ENCODE measurements at regions not wholly inside any gene's neighbourhood (a gene's known extent, or its start where the extent isn't known, plus 50 kb on each side); places are given as distances from the start of the nearest gene placed in this dataset.

DNA sequence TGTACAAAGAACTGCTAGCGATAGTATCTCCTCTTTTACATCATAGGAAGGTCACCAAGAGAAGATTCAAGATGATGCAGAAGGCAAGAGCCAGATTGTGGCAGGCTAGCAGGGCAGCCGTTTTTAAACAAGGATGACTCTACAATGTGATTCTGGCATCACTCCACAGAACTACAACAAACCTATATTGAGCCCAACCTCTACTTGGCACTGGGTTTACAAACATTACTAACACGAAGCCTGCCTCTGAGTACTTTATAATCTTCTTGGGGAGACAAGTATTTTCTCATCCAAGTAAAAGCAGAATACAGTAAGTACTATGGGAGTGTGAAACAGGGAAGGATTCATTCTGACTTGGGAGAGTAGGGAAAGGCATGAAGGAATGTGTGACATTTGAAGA lies 448.6 kb downstream of the ZNF608 start:
- 50% methylated on average over 3 of the region's 3 CpGs for WGBS (ENCODE audit: insufficient coverage, low coverage, low lambda C conversion rate, missing lambda C conversion rate)
- Histone ChIP-seq H3K27ac (no peak overlapping the region), H3K9me3 (no peaks in the 10 kb centered on the region), H3K4me1 (no peaks in the 10 kb centered on the region), H3K4me3 (no peak overlapping the region), H3K36me3 (no peaks in the 10 kb centered on the region), H3K27me3 (no peaks in the 10 kb centered on the region)
- TF ChIP-seq CTCF (IDR thresholded peaks at IDR 0.05) (no peak), POLR2A (IDR thresholded peaks at IDR 0.05) (no peak)
- ATAC-seq (no peak), DNase-seq (no peak)
- intact Hi-C loops (cut with DNase I): no loop called here

DNA sequence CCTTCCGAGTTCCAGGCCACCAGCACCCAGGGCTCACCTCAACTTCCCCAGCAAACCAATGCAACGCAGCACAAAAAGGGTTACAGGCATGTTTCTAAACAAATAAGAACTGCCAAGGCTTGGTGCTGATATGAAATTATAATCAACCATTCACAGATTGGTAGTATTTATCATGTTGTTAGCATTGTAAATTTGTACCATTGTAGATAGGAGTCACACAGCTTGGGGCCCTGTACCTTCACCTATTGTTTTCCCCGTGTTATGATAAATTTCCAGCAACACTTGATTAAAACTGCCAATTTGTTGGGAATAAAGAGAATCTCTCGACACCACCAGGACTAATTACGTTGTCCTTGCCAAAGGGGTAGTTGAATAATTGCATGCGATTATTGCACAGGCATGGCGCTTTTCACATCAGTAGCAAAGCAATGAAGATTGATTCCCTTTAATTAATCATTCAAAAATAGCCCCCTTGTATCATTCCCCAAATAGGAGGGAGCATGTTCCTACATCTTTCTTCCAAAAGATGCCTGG lies 454.1 kb downstream of the ZNF608 start:
- ATAC-seq (no peak), DNase-seq (no peak)
- no peaks in the 10 kb centered on the region for H3K9me3 ChIP-seq
- intact Hi-C loops (cut with DNase I): no loop called here
- no peak overlapping the region for H3K27ac ChIP-seq
- H3K4me1 ChIP-seq: no peaks in the 10 kb centered on the region
- TF ChIP-seq CTCF (IDR thresholded peaks at IDR 0.05): no peak
- TF ChIP-seq POLR2A (IDR thresholded peaks at IDR 0.05): no peak
- H3K36me3 ChIP-seq: no peaks in the 10 kb centered on the region
- no peaks in the 10 kb centered on the region for H3K27me3 ChIP-seq
- H3K4me3 ChIP-seq: no peak overlapping the region
- WGBS (ENCODE audit: insufficient coverage, low coverage, low lambda C conversion rate, missing lambda C conversion rate): 81% methylated on average over 7 of the region's 7 CpGs

- intact Hi-C loops (cut with DNase I): no loop called here
- no peaks in the 10 kb centered on the region for H3K36me3 ChIP-seq
- no peaks in the 10 kb centered on the region for H3K4me1 ChIP-seq
- TF ChIP-seq CTCF (IDR thresholded peaks at IDR 0.05): no peak
- no peak for TF ChIP-seq POLR2A (IDR thresholded peaks at IDR 0.05)
- H3K4me3 ChIP-seq: no peak overlapping the region
- no peak overlapping the region for H3K27ac ChIP-seq
- H3K27me3 ChIP-seq: no peaks in the 10 kb centered on the region
- 80% methylated on average over 1 of the region's 2 CpGs for WGBS (ENCODE audit: insufficient coverage, low coverage, low lambda C conversion rate, missing lambda C conversion rate)
- H3K9me3 ChIP-seq: no peaks in the 10 kb centered on the region
- no peak for DNase-seq
- no peak for ATAC-seq
These were observed 456.7 kb downstream of the ZNF608 start for GRCh38 chr5:124289641-124290311.

DNA sequence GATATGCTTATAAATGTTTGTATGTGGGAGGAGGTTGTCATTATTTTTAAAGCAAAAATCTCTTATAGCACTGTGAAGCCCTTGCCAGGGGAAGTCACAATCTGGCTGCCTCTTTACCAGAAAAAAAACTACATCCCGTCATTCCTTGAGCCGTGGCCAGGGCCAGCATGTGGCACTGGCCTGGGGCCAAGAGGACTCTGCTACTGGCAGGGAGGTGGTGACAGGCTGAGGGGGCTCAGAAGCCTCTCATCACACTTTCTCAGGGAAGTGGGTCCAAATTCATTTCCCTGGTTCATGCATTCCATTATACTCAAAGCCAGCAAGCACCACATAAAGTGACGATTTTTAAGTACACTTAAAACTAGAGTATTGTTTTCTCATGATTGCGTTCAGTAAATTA lies 457.3 kb downstream of the ZNF608 start:
- ATAC-seq: no peak
- intact Hi-C loops (cut with DNase I): no loop called here
- TF ChIP-seq POLR2A (IDR thresholded peaks at IDR 0.05) (no peak), CTCF (IDR thresholded peaks at IDR 0.05) (no peak)

More for the DNA sequence above, 457.3 kb downstream of the ZNF608 start:
- H3K36me3 ChIP-seq: no peaks in the 10 kb centered on the region
- no peak for DNase-seq
- no peaks in the 10 kb centered on the region for H3K9me3 ChIP-seq
- H3K27me3 ChIP-seq: no peaks in the 10 kb centered on the region
- H3K27ac ChIP-seq: no peak overlapping the region
- H3K4me3 ChIP-seq: no peak overlapping the region
- WGBS (ENCODE audit: insufficient coverage, low coverage, low lambda C conversion rate, missing lambda C conversion rate): 45% methylated on average over 4 of the region's 4 CpGs
- no peaks in the 10 kb centered on the region for H3K4me1 ChIP-seq

All from right lobe of liver (tissue), 6 donors.